Gastrocnemius medialis (tissue), 4 donors: ENCODE measurements at regions not wholly inside any gene's neighbourhood (a gene's known extent, or its start where the extent isn't known, plus 50 kb on each side); places are given as distances from the start of the nearest gene placed in this dataset.

Experiments
- ATAC-seq, 2 donors: fragments of 150-250 bp; one replicate each; pipeline ENCODE4 v1.9.1; 2016
- DNase-seq, 2 donors: peaks; one replicate each; pipeline ENCODE4 v3.0.0-alpha.2; 2019
- H3K27ac ChIP-seq, 4 donors: fragments of 200-600 bp; sonication (generic); 1 replicate in 1 of 4; 2 replicates in 3 of 4; pipeline ENCODE4 v1.5.1; 2016 to 2018; ENCODE audit warnings: mild to moderate bottlenecking in 2 of 4, moderate library complexity in 1 of 4
- H3K27me3 ChIP-seq, 3 donors: fragments of 200-600 bp; sonication (generic) in 2 of 3; 1 replicate in 1 of 3; 2 replicates in 2 of 3; pipeline versions ENCODE4 v1.5.1 to v1.6.0; 2016 to 2019; ENCODE audit warnings: mild to moderate bottlenecking in 1 of 3, moderate library complexity in 1 of 3
- H3K36me3 ChIP-seq, 2 donors: fragments of 200-600 bp; sonication (generic) in 1 of 2; one replicate each; pipeline ENCODE4 v1.5.1; 2017 to 2018
- H3K4me1 ChIP-seq, 2 donors: fragments of 200-600 bp; sonication (generic) in 1 of 2; one replicate each; pipeline ENCODE4 v1.5.1; 2016 to 2017; ENCODE audit warnings: mild to moderate bottlenecking in 2 of 2
- H3K4me3 ChIP-seq, 4 donors: fragments of 200-600 bp; sonication (generic) in 3 of 4; 1 replicate in 1 of 4; 2 replicates in 3 of 4; pipeline ENCODE4 v1.5.1; 2016 to 2019; ENCODE audit warnings: mild to moderate bottlenecking in 2 of 4
- H3K9me3 ChIP-seq, 3 donors: fragments of 200-600 bp; sonication (generic) in 2 of 3; 1 replicate in 1 of 3; 2 replicates in 2 of 3; pipeline ENCODE4 v1.5.1; 2016 to 2019
- POLR2A ChIP-seq, 2 donors: fragments of 450-650 bp; IDR thresholded peaks; one replicate each; pipeline ENCODE4 v1.6.1; 2017; ENCODE audit warnings: antibody characterized with exemption in 2 of 2, mild to moderate bottlenecking in 2 of 2, moderate library complexity in 2 of 2
- in situ Hi-C, 4 donors: fragments of 200-750 bp; cut with MboI; loops; one replicate each; pipeline versions ENCODE4 v1.15.0 to v1.8.0; 2017; ENCODE audit warnings: low sequenced_read_pairs in 4 of 4
- intact Hi-C: fragments of 100-400 bp; cut with DNase I; formaldehyde crosslinking; loops from one replicate; pipeline ENCODE4 v1.15.1; 2023; ENCODE audit warnings: low total_unique reads
- TF ChIP-seq, protein P1 (sequence below), 5 experiments: fragments of 450-650 bp in 3 of 5; fragments of 200-600 bp in 2 of 5; sonication (generic) in 2 of 5; IDR thresholded peaks in 4 of 5; conservative IDR thresholded peaks in 1 of 5; 1 replicate in 4 of 5; 2 replicates in 1 of 5; pipeline ENCODE4 v1.5.1; 2016 to 2019; ENCODE audit warnings: antibody characterized with exemption in 5 of 5, mild to moderate bottlenecking in 3 of 5, moderate library complexity in 3 of 5

DNA sequence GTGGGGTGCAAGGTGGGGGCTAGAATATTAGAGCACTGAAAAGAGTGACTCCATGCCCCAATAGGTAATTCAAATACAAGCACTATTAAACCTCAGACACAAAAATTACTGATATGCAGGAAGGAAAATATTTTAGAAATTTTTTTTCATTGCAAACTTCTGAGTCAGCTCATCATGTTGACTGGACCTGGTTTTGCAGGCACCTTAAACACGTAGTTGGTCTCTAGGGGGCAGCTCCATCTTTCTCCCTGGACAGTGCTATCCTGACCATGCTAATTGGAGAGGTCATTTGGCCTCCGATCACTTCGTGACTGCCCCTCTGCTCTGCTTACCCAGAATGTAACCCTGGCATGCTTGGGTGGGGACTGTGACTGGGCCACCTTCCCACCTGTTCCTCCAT, 368.4 kb upstream of the MKI67 start:
- DNase-seq (no peak), ATAC-seq (no peak)
- intact Hi-C loops = no loop called here
- Histone ChIP-seq H3K36me3 (no peaks in the 10 kb centered on the region), H3K4me1 (no peaks in the 10 kb centered on the region), H3K9me3 (no peaks in the 10 kb centered on the region), H3K27me3 (no peaks in the 10 kb centered on the region), H3K4me3 (no peak overlapping the region), H3K27ac (no peak overlapping the region)
- in situ Hi-C loops = no loop called here
- TF ChIP-seq POLR2A (IDR thresholded peaks at IDR 0.05) = no peak
- TF ChIP-seq, protein P1, sequence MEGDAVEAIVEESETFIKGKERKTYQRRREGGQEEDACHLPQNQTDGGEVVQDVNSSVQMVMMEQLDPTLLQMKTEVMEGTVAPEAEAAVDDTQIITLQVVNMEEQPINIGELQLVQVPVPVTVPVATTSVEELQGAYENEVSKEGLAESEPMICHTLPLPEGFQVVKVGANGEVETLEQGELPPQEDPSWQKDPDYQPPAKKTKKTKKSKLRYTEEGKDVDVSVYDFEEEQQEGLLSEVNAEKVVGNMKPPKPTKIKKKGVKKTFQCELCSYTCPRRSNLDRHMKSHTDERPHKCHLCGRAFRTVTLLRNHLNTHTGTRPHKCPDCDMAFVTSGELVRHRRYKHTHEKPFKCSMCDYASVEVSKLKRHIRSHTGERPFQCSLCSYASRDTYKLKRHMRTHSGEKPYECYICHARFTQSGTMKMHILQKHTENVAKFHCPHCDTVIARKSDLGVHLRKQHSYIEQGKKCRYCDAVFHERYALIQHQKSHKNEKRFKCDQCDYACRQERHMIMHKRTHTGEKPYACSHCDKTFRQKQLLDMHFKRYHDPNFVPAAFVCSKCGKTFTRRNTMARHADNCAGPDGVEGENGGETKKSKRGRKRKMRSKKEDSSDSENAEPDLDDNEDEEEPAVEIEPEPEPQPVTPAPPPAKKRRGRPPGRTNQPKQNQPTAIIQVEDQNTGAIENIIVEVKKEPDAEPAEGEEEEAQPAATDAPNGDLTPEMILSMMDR (IDR thresholded peaks at IDR 0.05 in 4 of 5, conservative IDR thresholded peaks at IDR 0.05 in 1 of 5) = no peak

- no peak overlapping the region for H3K4me3 ChIP-seq
- H3K9me3 ChIP-seq = no peaks in the 10 kb centered on the region
- H3K4me1 ChIP-seq = no peaks in the 10 kb centered on the region
- H3K27me3 ChIP-seq = no peaks in the 10 kb centered on the region
- no peak for ATAC-seq
- no peak overlapping the region for H3K27ac ChIP-seq
- H3K36me3 ChIP-seq = no peaks in the 10 kb centered on the region
- no peak for TF ChIP-seq POLR2A (IDR thresholded peaks at IDR 0.05)
- TF ChIP-seq, protein P1 (IDR thresholded peaks at IDR 0.05 in 4 of 5, conservative IDR thresholded peaks at IDR 0.05 in 1 of 5) = no peak
- no peak for DNase-seq
- intact Hi-C loops = no loop called here
- in situ Hi-C loops = no loop called here
Observed at GRCh38 chr10:128497660-128498377, 371.6 kb upstream of the MKI67 start.

- intact Hi-C loops (no loop called here), in situ Hi-C loops (no loop called here)
- H3K27me3 ChIP-seq = no peaks in the 10 kb centered on the region
- no peak overlapping the region for H3K4me3 ChIP-seq
- H3K4me1 ChIP-seq = no peaks in the 10 kb centered on the region
- H3K36me3 ChIP-seq = no peaks in the 10 kb centered on the region
- H3K27ac ChIP-seq = no peak overlapping the region
- no peaks in the 10 kb centered on the region for H3K9me3 ChIP-seq
- TF ChIP-seq POLR2A (IDR thresholded peaks at IDR 0.05) = no peak
- TF ChIP-seq, protein P1 (IDR thresholded peaks at IDR 0.05 in 4 of 5, conservative IDR thresholded peaks at IDR 0.05 in 1 of 5) = no peak
- ATAC-seq (no peak), DNase-seq (no peak)
Observed at GRCh38 chr10:128498378-128498730, 372.1 kb upstream of the MKI67 start.

DNA sequence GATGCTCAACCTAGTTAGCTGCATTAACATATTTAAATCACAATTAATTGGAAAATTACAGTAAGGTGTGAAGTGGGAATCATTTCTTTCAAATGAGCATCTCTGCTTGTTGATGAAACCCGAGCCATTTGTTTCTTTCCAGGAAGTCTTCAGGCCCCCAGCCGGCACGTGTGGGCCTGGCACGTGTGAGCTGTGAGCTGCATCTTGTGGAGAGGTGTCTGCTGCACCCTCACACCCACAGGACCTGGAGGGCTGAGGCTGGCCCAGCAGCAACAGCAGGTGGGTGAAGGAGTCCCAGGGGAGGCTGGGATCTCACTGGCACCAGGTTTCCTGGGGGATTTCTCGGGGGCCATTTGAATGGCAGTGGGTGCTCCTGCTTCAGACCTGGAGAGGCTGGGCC, 372.5 kb upstream of the MKI67 start:
- intact Hi-C loops = no loop called here

More for the DNA sequence above, 372.5 kb upstream of the MKI67 start:
- ATAC-seq (no peak), DNase-seq (no peak)
- Histone ChIP-seq H3K9me3 (no peaks in the 10 kb centered on the region), H3K4me3 (no peak overlapping the region), H3K27me3 (no peaks in the 10 kb centered on the region), H3K27ac (no peak overlapping the region), H3K4me1 (no peaks in the 10 kb centered on the region), H3K36me3 (no peaks in the 10 kb centered on the region)
- TF ChIP-seq, protein P1 (IDR thresholded peaks at IDR 0.05 in 4 of 5, conservative IDR thresholded peaks at IDR 0.05 in 1 of 5) = no peak
- no peak for TF ChIP-seq POLR2A (IDR thresholded peaks at IDR 0.05)
- in situ Hi-C loops = no loop called here
